Thymus (tissue), 11 donors: ENCODE measurements at regions not wholly inside any gene's neighbourhood (a gene's known extent, or its start where the extent isn't known, plus 50 kb on each side); places are given as distances from the start of the nearest gene placed in this dataset.
"Not testable (repeated sequence)": the region's sequence is repeated elsewhere in the genome, so short reads cannot be mapped to it uniquely, and the experiment has no call there.

Source experiments
- DNase-seq, 9 donors: peaks; one replicate each; pipeline ENCODE4 v3.0.0-alpha.2; 2013; ENCODE audit warnings: low spot score in 9 of 9, low read depth in 6 of 9, missing footprints in 1 of 9
- H3K27ac ChIP-seq, 2 donors: one replicate each; pipeline ENCODE4 v1.5.1; 2013; ENCODE audit warnings: control low read depth in 1 of 2, low read depth in 1 of 2, low read length in 1 of 2, mild to moderate bottlenecking in 1 of 2, moderate library complexity in 1 of 2
- H3K27me3 ChIP-seq, 2 donors: one replicate each; pipeline ENCODE4 v1.5.1; 2013; ENCODE audit warnings: low read length in 1 of 2; ENCODE audit not compliant: control insufficient read depth in 2 of 2, insufficient read depth in 1 of 2
- H3K36me3 ChIP-seq, 2 donors: one replicate each; pipeline ENCODE4 v1.5.1; 2013; ENCODE audit warnings: low read length in 1 of 2, mild to moderate bottlenecking in 1 of 2, moderate library complexity in 1 of 2; ENCODE audit not compliant: control insufficient read depth in 2 of 2, insufficient read depth in 2 of 2
- H3K4me1 ChIP-seq, 2 donors: one replicate each; pipeline ENCODE4 v1.5.1; 2013; ENCODE audit warnings: low read length in 2 of 2; ENCODE audit not compliant: control insufficient read depth in 2 of 2, insufficient read depth in 2 of 2
- H3K4me3 ChIP-seq, 2 donors: one replicate each; pipeline ENCODE4 v1.5.1; 2013; ENCODE audit warnings: low read length in 2 of 2, control low read depth in 1 of 2, mild to moderate bottlenecking in 1 of 2
- H3K9me3 ChIP-seq, 2 donors: one replicate each; pipeline ENCODE4 v1.5.1; 2013; ENCODE audit warnings: low read length in 1 of 2, mild to moderate bottlenecking in 1 of 2; ENCODE audit not compliant: control insufficient read depth in 2 of 2, insufficient read depth in 1 of 2
- WGBS: extraction: QIAGEN DNeasy Blood & Tissue Kit; methylation state at CpG from one replicate; pipeline ENCODE4 v1.1.7; 2013; 5-methylcytosine and 5-hydroxymethylcytosine counted together
- donor health status: healthy.

- Histone ChIP-seq H3K9me3 (peaks cover 0 to 3% of the 10 kb centered on the region in 2 donors), H3K4me1 (peaks cover 21 to 59% of the 10 kb centered on the region in 2 donors), H3K36me3 (no peaks in the 10 kb centered on the region), H3K27me3 (no peaks in the 10 kb centered on the region), H3K27ac (no peak overlapping the region), H3K4me3 (no peak overlapping the region)
- peak in 1 of 9 donors; percentile 31 for DNase-seq
- 82% methylated on average over 5 of the region's 5 CpGs for WGBS
Observed at GRCh38 chr7:101746314-101746713, 71.1 kb upstream of the CUX1 start.

GRCh38 chr7:101747053-101747878 lies 70.2 kb upstream of the CUX1 start:
- Histone ChIP-seq H3K27me3 (no peaks in the 10 kb centered on the region), H3K9me3 (no peaks in the 10 kb centered on the region), H3K4me1 (peaks cover 16 to 50% of the 10 kb centered on the region in 2 donors), H3K27ac (peak overlapping the region in 1 of 2 donors; percentile 56), H3K36me3 (no peaks in the 10 kb centered on the region), H3K4me3 (no peak overlapping the region)
- 96% methylated on average over 13 of the region's 13 CpGs for WGBS
- DNase-seq = no peak

- Histone ChIP-seq H3K36me3 (no peaks in the 10 kb centered on the region), H3K27me3 (no peaks in the 10 kb centered on the region), H3K4me3 (no peak overlapping the region), H3K27ac (no peak overlapping the region), H3K9me3 (no peaks in the 10 kb centered on the region), H3K4me1 (peaks cover 9 to 43% of the 10 kb centered on the region in 2 donors)
- WGBS = 92% methylated on average over 15 of the region's 15 CpGs
- no peak for DNase-seq
Observed at GRCh38 chr7:101747879-101748345, 69.5 kb upstream of the CUX1 start.

GRCh38 chr7:101749891-101750290 lies 67.5 kb upstream of the CUX1 start:
- H3K27me3 ChIP-seq = no peaks in the 10 kb centered on the region
- H3K4me3 ChIP-seq = no peak overlapping the region
- H3K27ac ChIP-seq = no peak overlapping the region
- H3K4me1 ChIP-seq = peaks cover 0 to 38% of the 10 kb centered on the region in 2 donors
- no peaks in the 10 kb centered on the region for H3K36me3 ChIP-seq
- 97% methylated on average over 3 of the region's 3 CpGs for WGBS
- H3K9me3 ChIP-seq = no peaks in the 10 kb centered on the region
- DNase-seq = no peak

- Histone ChIP-seq H3K4me3 (no peak overlapping the region), H3K36me3 (no peaks in the 10 kb centered on the region), H3K9me3 (no peaks in the 10 kb centered on the region), H3K27ac (no peak overlapping the region), H3K4me1 (peaks cover 0 to 8% of the 10 kb centered on the region in 2 donors), H3K27me3 (no peaks in the 10 kb centered on the region)
- DNase-seq = no peak
- 98% methylated on average over 10 of the region's 10 CpGs for WGBS
Observed at GRCh38 chr7:101753316-101753715, 64.1 kb upstream of the CUX1 start.

GRCh38 chr7:101754424-101755159 lies 62.8 kb upstream of the CUX1 start:
- Histone ChIP-seq H3K27ac (peak overlapping the region in 1 of 2 donors; percentile 13), H3K4me3 (peak overlapping the region; percentile 28 to 40), H3K9me3 (no peaks in the 10 kb centered on the region), H3K36me3 (no peaks in the 10 kb centered on the region), H3K27me3 (no peaks in the 10 kb centered on the region), H3K4me1 (peaks cover 0 to 8% of the 10 kb centered on the region in 2 donors)
- 31% methylated on average over 22 of the region's 22 CpGs for WGBS
- peak in 1 of 9 donors; percentile 45 for DNase-seq

GRCh38 chr7:101757879-101758278 lies 59.5 kb upstream of the CUX1 start:
- H3K27me3 ChIP-seq = no peaks in the 10 kb centered on the region
- WGBS = 91% methylated on average over 7 of the region's 7 CpGs
- peaks cover 0 to 8% of the 10 kb centered on the region in 2 donors for H3K4me1 ChIP-seq
- no peak overlapping the region for H3K4me3 ChIP-seq
- H3K36me3 ChIP-seq = no peaks in the 10 kb centered on the region
- no peak overlapping the region for H3K27ac ChIP-seq
- no peak for DNase-seq
- no peaks in the 10 kb centered on the region for H3K9me3 ChIP-seq

GRCh38 chr7:101758519-101758918 lies 58.9 kb upstream of the CUX1 start:
- 99% methylated on average over 2 of the region's 2 CpGs for WGBS
- not testable (repeated sequence) for H3K27ac ChIP-seq, DNase-seq, H3K9me3 ChIP-seq, H3K27me3 ChIP-seq, H3K4me3 ChIP-seq, H3K36me3 ChIP-seq, H3K4me1 ChIP-seq

- H3K27ac ChIP-seq = no peak overlapping the region
Observed at GRCh38 chr7:101764221-101764620, 53.2 kb upstream of the CUX1 start.

More at GRCh38 chr7:101764221-101764620, 53.2 kb upstream of the CUX1 start:
- Histone ChIP-seq H3K4me3 (no peak overlapping the region), H3K9me3 (no peaks in the 10 kb centered on the region), H3K4me1 (no peaks in the 10 kb centered on the region), H3K27me3 (no peaks in the 10 kb centered on the region), H3K36me3 (no peaks in the 10 kb centered on the region)
- DNase-seq = no peak
- WGBS = 84% methylated on average over 6 of the region's 6 CpGs
